Osteoblast (primary cell): ENCODE measurements at regions not wholly inside any gene's neighbourhood (a gene's known extent, or its start where the extent isn't known, plus 50 kb on each side); places are given as distances from the start of the nearest gene placed in this dataset.

Source experiments
- DNase-seq: peaks from one replicate; pipeline ENCODE4 v3.0.0; 2011; ENCODE audit warnings: low spot score, mixed read lengths; ENCODE audit not compliant: insufficient read length; ENCODE audit errors: missing footprints
- H2AFZ ChIP-seq: 2 replicates; pipeline ENCODE4 v1.6.0; 2011; ENCODE audit warnings: mild to moderate bottlenecking, low read length
- H3K27ac ChIP-seq: 2 replicates; pipeline ENCODE4 v1.5.1; 2011; ENCODE audit warnings: mild to moderate bottlenecking, low read depth, low read length, moderate library complexity
- H3K27me3 ChIP-seq: 2 replicates; pipeline ENCODE4 v1.6.0; 2012; ENCODE audit warnings: mild to moderate bottlenecking, control low read depth, inconsistent platforms, low read length, moderate library complexity; ENCODE audit not compliant: insufficient read depth
- H3K36me3 ChIP-seq: 2 replicates; pipeline ENCODE4 v1.5.1; 2011; ENCODE audit warnings: mild to moderate bottlenecking, low read length, control low read depth, moderate library complexity; ENCODE audit not compliant: insufficient read depth
- H3K4me1 ChIP-seq: 2 replicates; pipeline ENCODE4 v1.5.1; 2011; ENCODE audit warnings: mild to moderate bottlenecking, low read length, control low read depth, moderate library complexity; ENCODE audit not compliant: insufficient read depth
- H3K4me2 ChIP-seq: 2 replicates; pipeline ENCODE4 v1.6.0; 2011; ENCODE audit warnings: mild to moderate bottlenecking, low read length; ENCODE audit not compliant: insufficient read depth
- H3K4me3 ChIP-seq: fragments of 200-600 bp; sonication (generic); 3 replicates; pipeline ENCODE4 v1.5.1; 2012; ENCODE audit warnings: mild to moderate bottlenecking, low read length, inconsistent platforms; ENCODE audit not compliant: insufficient read depth
- H3K79me2 ChIP-seq: 2 replicates; pipeline ENCODE4 v1.6.0; 2012; ENCODE audit warnings: mild to moderate bottlenecking, low read length, control low read depth, inconsistent platforms; ENCODE audit not compliant: insufficient read depth
- H3K9me3 ChIP-seq: 2 replicates; pipeline ENCODE4 v1.5.1; 2011; ENCODE audit warnings: low read depth, low read length, control low read depth
- H4K20me1 ChIP-seq: 2 replicates; pipeline ENCODE4 v1.6.0; 2012; ENCODE audit warnings: mild to moderate bottlenecking, low read length, control low read depth; ENCODE audit not compliant: insufficient read depth
- TF ChIP-seq, protein P1 (sequence below): IDR thresholded peaks from 2 replicates; pipeline ENCODE4 v1.5.1; 2011; ENCODE audit warnings: mild to moderate bottlenecking, low read depth, low read length, moderate library complexity; ENCODE audit errors: extremely low read depth

DNA sequence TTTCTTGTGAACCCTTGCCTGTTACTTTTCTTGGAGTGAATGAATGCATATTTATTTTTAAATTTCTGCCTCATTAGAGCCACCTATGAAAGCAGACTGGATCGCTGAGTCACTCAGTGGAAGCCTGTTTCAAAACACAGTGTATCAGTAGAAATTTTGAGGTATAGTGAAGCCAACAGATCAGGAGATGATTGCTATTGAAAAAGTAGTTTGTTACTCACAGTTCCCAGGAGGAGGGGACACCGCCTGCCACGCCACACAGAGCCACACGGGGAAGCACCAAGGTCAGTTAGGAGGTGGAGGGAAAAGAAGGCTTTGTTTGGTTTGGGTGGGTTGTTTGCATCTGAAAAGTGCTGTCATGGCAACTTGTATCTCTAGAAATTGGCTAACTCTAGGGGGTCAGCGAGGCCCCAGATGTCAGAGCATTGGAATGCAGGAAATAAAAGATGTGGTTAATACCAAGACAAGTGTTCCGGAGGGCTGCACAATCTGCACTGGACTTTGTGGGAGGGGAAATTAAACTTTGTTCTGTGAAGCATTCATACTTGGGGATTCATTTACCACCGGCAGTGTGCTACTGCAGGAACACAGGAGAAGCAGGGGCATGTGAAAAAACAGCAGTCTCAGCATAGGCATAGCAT lies 106.4 kb upstream of the SDK1 start:
- H3K27ac ChIP-seq, result peak overlapping the region; percentile 31

DNA sequence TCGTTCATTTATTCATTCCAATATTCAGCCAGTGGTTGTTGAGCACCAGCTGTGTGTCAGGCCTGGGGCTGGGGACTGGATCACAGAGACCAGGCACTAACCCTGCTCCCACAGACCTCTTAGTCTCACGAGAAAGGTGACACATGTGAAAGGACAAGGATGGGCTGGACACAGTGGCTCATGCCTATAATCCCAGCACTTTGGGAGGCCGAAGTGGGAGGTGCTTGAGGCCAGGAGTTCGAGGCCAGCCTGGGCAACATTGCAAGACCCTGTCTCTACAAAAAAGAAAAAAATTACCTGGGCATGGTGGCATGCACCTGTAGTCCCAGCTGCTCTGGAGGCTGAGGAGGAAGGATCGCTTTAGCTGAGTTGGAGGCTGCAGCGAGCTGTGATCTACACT lies 105.9 kb upstream of the SDK1 start:
- Histone ChIP-seq H3K27ac (no peak overlapping the region), H3K36me3 (no peaks in the 10 kb centered on the region), H3K4me2 (no peak overlapping the region), H2AFZ (no peak overlapping the region), H4K20me1 (no peaks in the 10 kb centered on the region), H3K79me2 (no peaks in the 10 kb centered on the region), H3K4me1 (no peaks in the 10 kb centered on the region), H3K9me3 (no peaks in the 10 kb centered on the region), H3K4me3 (no peak overlapping the region), H3K27me3 (no peaks in the 10 kb centered on the region)
- DNase-seq, result no peak
- TF ChIP-seq, protein P1, sequence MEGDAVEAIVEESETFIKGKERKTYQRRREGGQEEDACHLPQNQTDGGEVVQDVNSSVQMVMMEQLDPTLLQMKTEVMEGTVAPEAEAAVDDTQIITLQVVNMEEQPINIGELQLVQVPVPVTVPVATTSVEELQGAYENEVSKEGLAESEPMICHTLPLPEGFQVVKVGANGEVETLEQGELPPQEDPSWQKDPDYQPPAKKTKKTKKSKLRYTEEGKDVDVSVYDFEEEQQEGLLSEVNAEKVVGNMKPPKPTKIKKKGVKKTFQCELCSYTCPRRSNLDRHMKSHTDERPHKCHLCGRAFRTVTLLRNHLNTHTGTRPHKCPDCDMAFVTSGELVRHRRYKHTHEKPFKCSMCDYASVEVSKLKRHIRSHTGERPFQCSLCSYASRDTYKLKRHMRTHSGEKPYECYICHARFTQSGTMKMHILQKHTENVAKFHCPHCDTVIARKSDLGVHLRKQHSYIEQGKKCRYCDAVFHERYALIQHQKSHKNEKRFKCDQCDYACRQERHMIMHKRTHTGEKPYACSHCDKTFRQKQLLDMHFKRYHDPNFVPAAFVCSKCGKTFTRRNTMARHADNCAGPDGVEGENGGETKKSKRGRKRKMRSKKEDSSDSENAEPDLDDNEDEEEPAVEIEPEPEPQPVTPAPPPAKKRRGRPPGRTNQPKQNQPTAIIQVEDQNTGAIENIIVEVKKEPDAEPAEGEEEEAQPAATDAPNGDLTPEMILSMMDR, result no peak

More for the DNA sequence above, 106.4 kb upstream of the SDK1 start:
- peak; percentile 74 for DNase-seq
- H3K36me3 ChIP-seq, result no peaks in the 10 kb centered on the region
- no peak overlapping the region for H3K4me2 ChIP-seq
- H4K20me1 ChIP-seq, result no peaks in the 10 kb centered on the region
- no peaks in the 10 kb centered on the region for H3K4me1 ChIP-seq
- no peak overlapping the region for H3K4me3 ChIP-seq
- H3K27me3 ChIP-seq, result no peaks in the 10 kb centered on the region
- no peaks in the 10 kb centered on the region for H3K9me3 ChIP-seq
- no peaks in the 10 kb centered on the region for H3K79me2 ChIP-seq
- no peak overlapping the region for H2AFZ ChIP-seq
- TF ChIP-seq, protein P1, result no peak

DNA sequence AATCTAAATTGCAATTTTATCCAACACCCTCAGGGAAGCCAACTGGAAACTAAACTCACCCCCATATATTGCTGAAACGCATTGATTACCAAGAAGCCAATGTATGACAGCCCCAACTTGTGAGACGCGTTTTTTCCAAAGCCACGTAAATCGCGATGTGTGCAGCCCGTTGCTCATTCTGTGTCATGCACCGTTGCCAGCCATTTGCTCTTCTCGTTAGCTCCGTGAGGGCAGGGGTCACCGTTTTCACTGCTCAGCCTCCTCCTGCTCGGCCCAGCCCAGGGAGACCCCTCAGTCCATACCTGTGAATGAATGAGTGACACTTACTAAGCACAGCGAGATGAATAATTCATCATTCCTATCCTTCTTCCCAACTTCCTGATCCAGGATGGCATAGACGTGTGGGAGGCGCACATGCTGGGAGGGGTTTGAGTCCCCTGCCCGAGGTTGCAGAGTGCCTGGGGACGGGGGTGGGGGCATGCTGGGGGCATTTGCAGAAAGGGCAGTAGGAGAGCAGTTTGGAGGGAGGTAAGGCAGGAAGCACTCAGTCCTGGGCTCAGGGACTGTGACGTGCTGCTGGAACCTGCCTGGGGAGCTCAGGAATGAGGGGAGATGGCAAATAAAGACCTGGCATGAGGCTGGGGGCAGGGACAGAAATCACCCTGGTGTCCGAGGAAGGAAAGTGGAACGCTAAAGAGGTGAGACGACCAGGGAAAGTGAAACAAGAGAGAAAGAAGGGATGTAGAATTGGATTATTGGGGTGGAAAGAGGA lies 104.2 kb upstream of the SDK1 start:
- no peak for DNase-seq
- H3K9me3 ChIP-seq, result no peaks in the 10 kb centered on the region
- H3K27ac ChIP-seq, result no peak overlapping the region
- H2AFZ ChIP-seq, result no peak overlapping the region
- H4K20me1 ChIP-seq, result no peaks in the 10 kb centered on the region
- no peaks in the 10 kb centered on the region for H3K36me3 ChIP-seq
- no peaks in the 10 kb centered on the region for H3K4me1 ChIP-seq
- no peaks in the 10 kb centered on the region for H3K27me3 ChIP-seq
- TF ChIP-seq, protein P1, result no peak
- no peak overlapping the region for H3K4me3 ChIP-seq
- H3K79me2 ChIP-seq, result no peaks in the 10 kb centered on the region
- H3K4me2 ChIP-seq, result no peak overlapping the region

DNA sequence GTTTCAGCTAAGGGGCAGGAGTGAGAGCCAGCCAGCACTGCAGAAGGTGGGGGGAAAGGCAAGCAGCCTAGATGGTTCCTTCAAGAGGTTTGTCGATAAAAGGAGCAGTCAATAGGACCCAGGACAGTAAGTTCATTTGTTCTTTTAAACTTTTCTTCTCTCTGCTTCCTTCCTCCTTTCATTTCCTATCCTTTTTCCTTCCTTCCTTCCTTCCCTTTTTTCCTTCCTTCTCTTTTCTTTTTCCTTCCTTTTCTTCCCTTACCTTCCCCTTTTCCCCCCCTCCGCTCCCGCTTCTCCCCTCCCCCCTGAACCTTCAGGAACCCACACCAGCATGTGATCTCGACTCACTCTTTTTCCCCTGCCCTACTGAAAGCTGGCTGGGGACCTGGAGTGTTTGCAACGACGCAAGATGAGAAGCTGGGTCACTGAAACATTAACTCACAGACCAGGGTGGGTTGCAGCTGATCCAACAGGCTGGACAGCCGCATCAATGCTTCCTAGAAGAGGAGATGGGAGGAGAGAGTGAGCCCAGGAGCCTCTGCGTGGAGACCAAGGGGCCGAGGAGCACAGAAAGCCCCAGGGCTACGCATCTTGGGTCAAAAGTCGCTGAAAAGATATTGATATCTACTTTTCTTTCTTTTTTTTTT lies 103.4 kb upstream of the SDK1 start:
- H4K20me1 ChIP-seq, result no peaks in the 10 kb centered on the region
- H3K79me2 ChIP-seq, result no peaks in the 10 kb centered on the region
- TF ChIP-seq, protein P1, result no peak
- no peaks in the 10 kb centered on the region for H3K27me3 ChIP-seq
- DNase-seq, result no peak
- H3K36me3 ChIP-seq, result no peaks in the 10 kb centered on the region
- no peak overlapping the region for H3K4me2 ChIP-seq
- no peak overlapping the region for H3K4me3 ChIP-seq
- H3K27ac ChIP-seq, result no peak overlapping the region
- no peak overlapping the region for H2AFZ ChIP-seq
- H3K4me1 ChIP-seq, result no peaks in the 10 kb centered on the region
- H3K9me3 ChIP-seq, result no peaks in the 10 kb centered on the region
